GM12878 (cell line): ENCODE measurements at regions not wholly inside any gene's neighbourhood (a gene's known extent, or its start where the extent isn't known, plus 50 kb on each side); places are given as distances from the start of the nearest gene placed in this dataset.
A peak's percentile ranks its signal among the peaks of the same experiment; 100 is the strongest.

ENCODE experiments used
- MTA2 ChIP-seq: fragments of 450-650 bp; IDR thresholded peaks from 2 replicates; pipeline ENCODE4 v1.6.1; 2016; ENCODE audit warnings: low read depth, mild to moderate bottlenecking, moderate library complexity
- NRF1 ChIP-seq: conservative IDR thresholded peaks from 2 replicates; pipeline ENCODE4 v1.6.1; 2011; ENCODE audit warnings: mild to moderate bottlenecking, low read depth, low read length, improper control_type of control experiment
- POLR2A ChIP-seq: IDR thresholded peaks from 2 replicates; pipeline ENCODE4 v1.6.1; 2011; ENCODE audit warnings: low read depth, mild to moderate bottlenecking, low read length
- TF ChIP-seq, protein P1 (sequence below): fragments of 450-650 bp; IDR thresholded peaks from 2 replicates; pipeline ENCODE4 v1.6.1; 2017; ENCODE audit warnings: borderline replicate concordance
- TF ChIP-seq, protein P2 (sequence below): IDR thresholded peaks from 2 replicates; pipeline ENCODE4 v1.6.1; 2011; ENCODE audit warnings: low read depth, low read length, improper control_type of control experiment, borderline replicate concordance

DNA sequence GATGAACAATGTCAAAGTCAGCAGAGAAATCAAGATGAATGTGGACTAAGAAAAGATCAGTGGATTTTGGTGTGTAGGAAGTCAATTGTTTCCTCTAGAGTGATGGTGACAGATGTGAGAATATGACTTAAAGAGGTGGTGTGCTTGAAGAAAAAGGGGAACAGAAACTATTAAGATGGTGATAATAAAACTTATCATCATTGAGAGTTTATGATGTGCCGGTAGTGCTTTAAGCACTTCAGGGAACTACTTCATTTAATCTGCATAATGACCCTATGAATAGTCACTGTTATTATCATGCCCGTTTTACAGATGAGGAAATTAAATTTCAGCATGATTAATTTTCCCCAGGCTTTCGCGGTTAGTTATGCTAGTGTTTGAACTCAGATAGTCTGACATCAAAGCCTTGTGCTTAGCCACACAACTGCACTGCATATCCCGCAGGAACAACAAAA, 246.9 kb upstream of the LRRC7 start:
- TF ChIP-seq POLR2A (no peak), NRF1 (no peak), MTA2 (peak; percentile 86)
- TF ChIP-seq, protein P1, sequence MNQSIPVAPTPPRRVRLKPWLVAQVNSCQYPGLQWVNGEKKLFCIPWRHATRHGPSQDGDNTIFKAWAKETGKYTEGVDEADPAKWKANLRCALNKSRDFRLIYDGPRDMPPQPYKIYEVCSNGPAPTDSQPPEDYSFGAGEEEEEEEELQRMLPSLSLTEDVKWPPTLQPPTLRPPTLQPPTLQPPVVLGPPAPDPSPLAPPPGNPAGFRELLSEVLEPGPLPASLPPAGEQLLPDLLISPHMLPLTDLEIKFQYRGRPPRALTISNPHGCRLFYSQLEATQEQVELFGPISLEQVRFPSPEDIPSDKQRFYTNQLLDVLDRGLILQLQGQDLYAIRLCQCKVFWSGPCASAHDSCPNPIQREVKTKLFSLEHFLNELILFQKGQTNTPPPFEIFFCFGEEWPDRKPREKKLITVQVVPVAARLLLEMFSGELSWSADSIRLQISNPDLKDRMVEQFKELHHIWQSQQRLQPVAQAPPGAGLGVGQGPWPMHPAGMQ = no peak
- TF ChIP-seq, protein P2, sequence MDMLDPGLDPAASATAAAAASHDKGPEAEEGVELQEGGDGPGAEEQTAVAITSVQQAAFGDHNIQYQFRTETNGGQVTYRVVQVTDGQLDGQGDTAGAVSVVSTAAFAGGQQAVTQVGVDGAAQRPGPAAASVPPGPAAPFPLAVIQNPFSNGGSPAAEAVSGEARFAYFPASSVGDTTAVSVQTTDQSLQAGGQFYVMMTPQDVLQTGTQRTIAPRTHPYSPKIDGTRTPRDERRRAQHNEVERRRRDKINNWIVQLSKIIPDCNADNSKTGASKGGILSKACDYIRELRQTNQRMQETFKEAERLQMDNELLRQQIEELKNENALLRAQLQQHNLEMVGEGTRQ = no peak
